H1 (cell line): ENCODE measurements at regions not wholly inside any gene's neighbourhood (a gene's known extent, or its start where the extent isn't known, plus 50 kb on each side); places are given as distances from the start of the nearest gene placed in this dataset.

Source experiments
- CTCF ChIA-PET: fragments of 300-600 bp; sonication (Branson Sonifier 250); formaldehyde crosslinking; loops from one replicate; lab custom pipeline; 2021; ENCODE audit not compliant: partially characterized antibody; lab: Charles Lee
- POLR2A ChIA-PET: fragments of 300-600 bp; sonication (Branson Sonifier 250); formaldehyde crosslinking; loops from one replicate; lab custom pipeline; 2021; ENCODE audit warnings: inconsistent platforms; ENCODE audit not compliant: partially characterized antibody; lab: Charles Lee
- DNase-seq, 2 experiments: peaks; one replicate each; pipeline versions ENCODE4 v3.0.0 to v3.0.0-alpha.2; 2010 to 2022; ENCODE audit warnings: low spot score in 2 of 2, low read depth in 1 of 2, mixed read lengths in 1 of 2
- FAIRE-seq: peaks from 2 replicates; lab custom pipeline; 2011; peaks lifted over from hg19 to GRCh38; lab: Jason Lieb, UNC
- H2AFZ ChIP-seq: 2 replicates; pipeline ENCODE4 v1.8.1; 2012; ENCODE audit warnings: low read length, inconsistent platforms
- H2AK5ac ChIP-seq: 2 replicates; pipeline ENCODE4 v1.6.1; 2013; ENCODE audit warnings: low read depth, low read length
- H2BK120ac ChIP-seq: replicated peaks from 2 replicates; pipeline ENCODE3; 2013; ENCODE audit warnings: low read depth, low read length, inconsistent platforms
- H2BK12ac ChIP-seq: 2 replicates; pipeline ENCODE4 v1.6.1; 2013; ENCODE audit warnings: low read depth, low read length
- H2BK15ac ChIP-seq: 2 replicates; pipeline ENCODE4 v1.6.1; 2013; ENCODE audit warnings: low read length
- H2BK20ac ChIP-seq: 2 replicates; pipeline ENCODE4 v1.6.1; 2013; ENCODE audit warnings: low read length
- H2BK5ac ChIP-seq: 2 replicates; pipeline ENCODE4 v1.6.1; 2013; ENCODE audit warnings: low read depth, low read length
- H3K14ac ChIP-seq: 2 replicates; pipeline ENCODE4 v1.6.1; 2013; ENCODE audit warnings: inconsistent platforms; ENCODE audit not compliant: insufficient read length
- H3K18ac ChIP-seq: 2 replicates; pipeline ENCODE4 v1.6.1; 2013; ENCODE audit warnings: low read length; ENCODE audit errors: extremely low read depth
- H3K23ac ChIP-seq: 2 replicates; pipeline ENCODE4 v1.6.1; 2013; ENCODE audit warnings: inconsistent platforms; ENCODE audit not compliant: insufficient read length
- H3K23me2 ChIP-seq: 2 replicates; pipeline ENCODE4 v1.6.1; 2013; ENCODE audit warnings: low read depth, low read length
- H3K27ac ChIP-seq: 2 replicates; pipeline ENCODE4 v1.6.1; 2011; ENCODE audit warnings: low read depth, low read length, inconsistent platforms
- H3K27me3 ChIP-seq, 4 experiments: replicated peaks in 1 of 4; 1 replicate in 1 of 4; 2 replicates in 3 of 4; pipeline versions ENCODE4 v1.6.1 to v1.8.1; 2011 to 2013; ENCODE audit warnings: low read length in 3 of 4, mild to moderate bottlenecking in 3 of 4, inconsistent platforms in 2 of 4, mixed read lengths in 2 of 4, moderate library complexity in 1 of 4; ENCODE audit not compliant: control insufficient read depth in 3 of 4, insufficient read depth in 3 of 4; ENCODE audit errors: extremely low read depth in 1 of 4
- H3K36me3 ChIP-seq, 4 experiments: 2 replicates each; pipeline versions ENCODE4 v1.6.1 to v1.8.1; 2011 to 2013; ENCODE audit warnings: mild to moderate bottlenecking in 4 of 4, low read length in 3 of 4, moderate library complexity in 2 of 4, control low read depth in 1 of 4, inconsistent platforms in 1 of 4; ENCODE audit not compliant: insufficient read depth in 4 of 4, control insufficient read depth in 2 of 4
- H3K4ac ChIP-seq: replicated peaks from 2 replicates; pipeline ENCODE3; 2013; ENCODE audit warnings: low read length, low read depth, mixed read lengths, inconsistent platforms; ENCODE audit not compliant: insufficient read length
- H3K4me1 ChIP-seq, 4 experiments: replicated peaks in 1 of 4; 1 replicate in 1 of 4; 2 replicates in 3 of 4; pipeline versions ENCODE4 v1.6.1 to v1.8.1; 2011 to 2013; ENCODE audit warnings: low read length in 3 of 4, inconsistent platforms in 2 of 4, mixed read lengths in 1 of 4; ENCODE audit not compliant: insufficient read depth in 4 of 4, control insufficient read depth in 3 of 4
- H3K4me2 ChIP-seq, 2 experiments: 2 replicates each; pipeline versions ENCODE4 v1.6.1 to v1.8.1; 2011 to 2013; ENCODE audit warnings: low read depth in 2 of 2, low read length in 2 of 2, control low read depth in 1 of 2, inconsistent platforms in 1 of 2, mild to moderate bottlenecking in 1 of 2; ENCODE audit not compliant: insufficient read depth in 1 of 2
- H3K4me3 ChIP-seq, 4 experiments: fragments of 200-600, 300-600 bp in 1 of 4; sonication (generic), shearing (Covaris generic), sonication (Bioruptor Twin) in 1 of 4; 2 replicates each; pipeline versions ENCODE4 v1.5.1 to v1.8.1; 2011 to 2016; ENCODE audit warnings: low read length in 4 of 4, low read depth in 3 of 4, control low read depth in 2 of 4, inconsistent platforms in 2 of 4, mild to moderate bottlenecking in 2 of 4, mixed read lengths in 1 of 4, moderate library complexity in 1 of 4; ENCODE audit not compliant: insufficient read depth in 2 of 4; ENCODE audit errors: extremely low read depth in 1 of 4
- H3K56ac ChIP-seq: replicated peaks from 2 replicates; pipeline ENCODE3; 2013; ENCODE audit warnings: low read depth, mild to moderate bottlenecking, mixed read lengths, low read length, inconsistent platforms; ENCODE audit not compliant: insufficient read length
- H3K79me1 ChIP-seq: 2 replicates; pipeline ENCODE4 v1.6.1; 2013; ENCODE audit warnings: low read depth, low read length, control low read depth
- H3K79me2 ChIP-seq, 2 experiments: 2 replicates each; pipeline versions ENCODE4 v1.6.1 to v1.8.1; 2012 to 2013; ENCODE audit warnings: low read length in 2 of 2, mild to moderate bottlenecking in 2 of 2, inconsistent platforms in 1 of 2; ENCODE audit not compliant: insufficient read depth in 2 of 2, control insufficient read depth in 1 of 2
- H3K9ac ChIP-seq, 4 experiments: replicated peaks in 1 of 4; 1 replicate in 1 of 4; 2 replicates in 3 of 4; pipeline versions ENCODE4 v1.6.1 to v1.8.1; 2011 to 2013; ENCODE audit warnings: low read depth in 3 of 4, low read length in 3 of 4, control low read depth in 2 of 4, mild to moderate bottlenecking in 2 of 4, moderate library complexity in 2 of 4, inconsistent platforms in 1 of 4; ENCODE audit errors: extremely low read depth in 1 of 4
- H3K9me3 ChIP-seq, 2 experiments: 2 replicates each; pipeline versions ENCODE4 v1.6.1 to v1.8.1; 2012 to 2013; ENCODE audit warnings: mild to moderate bottlenecking in 2 of 2, moderate library complexity in 2 of 2, control low read depth in 1 of 2, inconsistent platforms in 1 of 2, low read depth in 1 of 2, low read length in 1 of 2, mixed read lengths in 1 of 2; ENCODE audit not compliant: insufficient read depth in 2 of 2
- H4K20me1 ChIP-seq, 2 experiments: replicated peaks in 1 of 2; 2 replicates each; pipeline versions ENCODE3 to v1.8.1; 2011 to 2013; ENCODE audit warnings: inconsistent platforms in 2 of 2, low read length in 2 of 2, mild to moderate bottlenecking in 1 of 2; ENCODE audit not compliant: insufficient read depth in 2 of 2, control insufficient read depth in 1 of 2
- H4K5ac ChIP-seq: 2 replicates; pipeline ENCODE4 v1.6.1; 2013; ENCODE audit warnings: low read length, low read depth, mixed read lengths, inconsistent platforms; ENCODE audit not compliant: insufficient read length
- H4K8ac ChIP-seq: 2 replicates; pipeline ENCODE4 v1.8.0; 2013; ENCODE audit warnings: mild to moderate bottlenecking, moderate library complexity, low read length, inconsistent platforms; ENCODE audit not compliant: insufficient read depth; ENCODE audit errors: extremely low read depth
- H4K91ac ChIP-seq: replicated peaks from 2 replicates; pipeline ENCODE3; 2013; ENCODE audit warnings: low read length, mixed read lengths, inconsistent platforms; ENCODE audit not compliant: insufficient read length
- BACH1 ChIP-seq: IDR thresholded peaks from 2 replicates; pipeline ENCODE4 v1.6.1; 2012; ENCODE audit warnings: low read length, improper control_type of control experiment
- BRCA1 ChIP-seq: IDR thresholded peaks from 2 replicates; pipeline ENCODE4 v1.6.1; 2012; ENCODE audit warnings: low read depth, low read length, improper control_type of control experiment
- CEBPB ChIP-seq: IDR thresholded peaks from 2 replicates; pipeline ENCODE4 v1.6.1; 2012; ENCODE audit warnings: low read depth, low read length
- GTF2F1 ChIP-seq: IDR thresholded peaks from 2 replicates; pipeline ENCODE4 v1.6.1; 2012; ENCODE audit warnings: low read depth, low read length, improper control_type of control experiment, borderline replicate concordance
- HDAC2 ChIP-seq, 2 experiments: fragments of 300-600 bp in 1 of 2; sonication (generic) in 1 of 2; IDR thresholded peaks; 2 replicates each; pipeline ENCODE4 v1.6.1; 2011 to 2012; ENCODE audit warnings: low read depth in 2 of 2, low read length in 2 of 2, mild to moderate bottlenecking in 2 of 2, moderate library complexity in 2 of 2, borderline replicate concordance in 1 of 2, inconsistent platforms in 1 of 2
- JUN ChIP-seq: IDR thresholded peaks from 2 replicates; pipeline ENCODE4 v1.6.1; 2011; ENCODE audit warnings: low read depth, mild to moderate bottlenecking, improper control_type of control experiment, low read length
- KDM4A ChIP-seq: IDR thresholded peaks from one replicate; pipeline ENCODE4 v1.7.1; 2012; ENCODE audit warnings: low read depth, mild to moderate bottlenecking, moderate library complexity, low read length, inconsistent platforms; ENCODE audit not compliant: severe bottlenecking
- MAFK ChIP-seq: IDR thresholded peaks from 2 replicates; pipeline ENCODE4 v1.6.1; 2012; ENCODE audit warnings: low read depth, mild to moderate bottlenecking, improper control_type of control experiment, low read length
- PHF8 ChIP-seq: fragments of 200-600 bp; sonication (generic); conservative IDR thresholded peaks from 2 replicates; pipeline ENCODE4 v1.7.1; 2012; ENCODE audit warnings: low read depth, mild to moderate bottlenecking, inconsistent platforms, low read length, moderate library complexity
- RFX5 ChIP-seq: IDR thresholded peaks from 2 replicates; pipeline ENCODE4 v1.6.1; 2011; ENCODE audit warnings: low read depth, low read length, improper control_type of control experiment, borderline replicate concordance
- SIN3A ChIP-seq, 2 experiments: IDR thresholded peaks in 1 of 2; conservative IDR thresholded peaks in 1 of 2; 2 replicates each; pipeline ENCODE4 v1.6.1; 2011 to 2012; ENCODE audit warnings: low read length in 2 of 2, improper control_type of control experiment in 1 of 2, low read depth in 1 of 2, mild to moderate bottlenecking in 1 of 2
- SP2 ChIP-seq: IDR thresholded peaks from 2 replicates; pipeline ENCODE4 v1.6.1; 2012; ENCODE audit warnings: mild to moderate bottlenecking, low read length, inconsistent platforms
- TBP ChIP-seq: IDR thresholded peaks from 2 replicates; pipeline ENCODE4 v1.6.1; 2011; ENCODE audit warnings: low read depth, low read length, improper control_type of control experiment
- WGBS, 2 experiments: shearing (Covaris generic) in 1 of 2; methylation state at CpG; one replicate each; pipeline versions ENCODE4 v1.1.6 to v1.1.7; 2013 to 2015; ENCODE audit warnings: low lambda C conversion rate in 2 of 2, mixed read lengths in 2 of 2, inconsistent platforms in 1 of 2, low coverage in 1 of 2, missing lambda C conversion rate in 1 of 2; ENCODE audit not compliant: insufficient replicate concordance in 2 of 2, insufficient coverage in 1 of 2, insufficient read length in 1 of 2; ENCODE audit errors: extremely low coverage in 1 of 2, missing lambda C conversion rate in 1 of 2; 5-methylcytosine and 5-hydroxymethylcytosine counted together

GRCh38 chr10:52952391-52953055 lies 179.9 kb upstream of the MBL2 start:
- CTCF ChIA-PET: interaction anchor here (0.6 to 4.9 kb wide), 23 partner anchors 8 to 857 kb away, joined by 3 to 79 read pairs (median 4); no protein-coding TSS in a partner anchor
- Histone ChIP-seq H3K9ac (no peak overlapping the region), H2BK15ac (no peak overlapping the region), H3K56ac (no peak overlapping the region), H3K79me1 (no peaks in the 10 kb centered on the region), H3K4ac (no peak overlapping the region), H4K20me1 (no peaks in the 10 kb centered on the region), H4K91ac (peak overlapping the region; percentile 45), H3K27ac (no peak overlapping the region), H3K18ac (0 out of 2 replicates have a peak overlapping the region, but pooled peaks have one; percentile 65), H3K4me3 (no peak overlapping the region), H3K4me1 (peaks cover 0 to 5% (median 0%) of the 10 kb centered on the region in 4 experiments; a peak in 2 of 7 replicates), H3K9me3 (peaks cover under 1 to 6% of the 10 kb centered on the region in 2 experiments), H4K5ac (no peak overlapping the region), H3K4me2 (no peak overlapping the region), H4K8ac (no peak overlapping the region), H2AFZ (no peak overlapping the region), H3K23ac (no peak overlapping the region), H2BK20ac (peak overlapping the region; percentile 89), H3K36me3 (peaks cover 0 to 3% (median 1%) of the 10 kb centered on the region in 4 experiments; a peak in 2 of 8 replicates), H2BK5ac (peak overlapping the region; percentile 92; the same call in 1 of the 2 replicates), H3K23me2 (no peaks in the 10 kb centered on the region), H3K79me2 (no peaks in the 10 kb centered on the region), H3K27me3 (no peaks in the 10 kb centered on the region), H2BK12ac (peak overlapping the region; percentile 29; the same call in 1 of the 2 replicates), H2AK5ac (peak overlapping the region; percentile 82; the same call in 1 of the 2 replicates), H2BK120ac (peak overlapping the region; percentile 26), H3K14ac (no peak overlapping the region)
- POLR2A ChIA-PET: interaction anchor here (1.0 to 1.7 kb wide), 3 partner anchors 12 to 646 kb away, joined by 3 to 6 read pairs (median 4); no protein-coding TSS in a partner anchor
- DNase-seq: no peak
- FAIRE-seq: no peak
- 90% methylated on average over 8 of the region's 9 CpGs; no CpG with 5 or more reads in 1 of the 2 experiments for WGBS, 2 experiments
- TF ChIP-seq RFX5 (no peak), MAFK (no peak), PHF8 (no peak), BACH1 (no peak), CEBPB (no peak), JUN (no peak), HDAC2 (IDR thresholded peaks at IDR 0.05; ENCODE audit: borderline replicate concordance in 1 of 2, low read depth in 2 of 2, low read length in 2 of 2) (no peak), SP2 (no peak), KDM4A (no peak), TBP (no peak), GTF2F1 (no peak), BRCA1 (no peak), SIN3A (conservative IDR thresholded peaks at IDR 0.05 in 1 of 2, IDR thresholded peaks at IDR 0.05 in 1 of 2; ENCODE audit: low read depth in 1 of 2, low read length in 2 of 2) (no peak)
